Right lobe of liver (tissue), 6 donors: ENCODE measurements at regions not wholly inside any gene's neighbourhood (a gene's known extent, or its start where the extent isn't known, plus 50 kb on each side); places are given as distances from the start of the nearest gene placed in this dataset.
A peak's percentile ranks its signal among the peaks of the same experiment; 100 is the strongest.

Source experiments
- ATAC-seq, 4 donors: fragments of 200-7000 bp; cut with Tn5 transposase; one replicate each; pipeline ENCODE4 v1.9.1; 2020; ENCODE audit warnings: mild to moderate bottlenecking in 4 of 4, moderate library complexity in 4 of 4
- DNase-seq, 3 donors: peaks; one replicate each; pipeline ENCODE4 v3.0.0-alpha.2; 2020
- H3K27ac ChIP-seq, 3 donors: fragments of 200-600 bp; one replicate each; pipeline ENCODE4 v1.8.0; 2022
- H3K27me3 ChIP-seq, 2 donors: fragments of 200-600 bp; one replicate each; pipeline ENCODE4 v1.8.0; 2022
- H3K36me3 ChIP-seq, 4 donors: fragments of 200-600 bp; sonication (generic) in 1 of 4; one replicate each; pipeline versions ENCODE4 v1.5.1 to v1.8.0; 2017 to 2022; ENCODE audit warnings: control low read depth in 1 of 4
- H3K4me1 ChIP-seq, 4 donors: fragments of 200-600 bp; sonication (generic) in 1 of 4; one replicate each; pipeline versions ENCODE4 v1.5.1 to v1.8.0; 2017 to 2022; ENCODE audit warnings: control low read depth in 1 of 4
- H3K4me3 ChIP-seq, 3 donors: fragments of 200-600 bp; one replicate each; pipeline ENCODE4 v1.8.0; 2022
- H3K9me3 ChIP-seq, 4 donors: fragments of 200-600 bp; sonication (generic) in 1 of 4; one replicate each; pipeline versions ENCODE4 v1.5.1 to v1.8.0; 2017 to 2022; ENCODE audit warnings: control low read depth in 1 of 4
- POLR2A ChIP-seq: fragments of 450-650 bp; IDR thresholded peaks from one replicate; pipeline ENCODE4 v1.6.1; 2017; ENCODE audit warnings: antibody characterized with exemption, mild to moderate bottlenecking
- WGBS: methylation state at CpG from one replicate; pipeline ENCODE4 v1.1.6; 2018; ENCODE audit warnings: low coverage, low lambda C conversion rate; ENCODE audit not compliant: insufficient coverage; ENCODE audit errors: missing lambda C conversion rate; 5-methylcytosine and 5-hydroxymethylcytosine counted together
- intact Hi-C, 2 donors: fragments of 100-400 bp; cut with DNase I; formaldehyde crosslinking; loops; one replicate each; pipeline versions ENCODE4 v1.11.2 to v1.14.1; 2022
- TF ChIP-seq, protein P1 (sequence below), 4 donors: fragments of 200-600 bp in 3 of 4; fragments of 450-650 bp in 1 of 4; IDR thresholded peaks; one replicate each; pipeline versions ENCODE4 v1.5.1 to v1.8.0; 2016 to 2022; ENCODE audit warnings: antibody characterized with exemption in 4 of 4, mild to moderate bottlenecking in 2 of 4
- donor health status: DM: no; HTN: yes; CAD: no.
- donor health status: DM: no; HTN: no; CAD: no.
- donor health status: DM: no; HTN: no; CAD: no.
- donor health status: DM: no; HTN: yes; CAD: no.
- donor health status: DM: no; HTN: yes; CAD: no.

DNA sequence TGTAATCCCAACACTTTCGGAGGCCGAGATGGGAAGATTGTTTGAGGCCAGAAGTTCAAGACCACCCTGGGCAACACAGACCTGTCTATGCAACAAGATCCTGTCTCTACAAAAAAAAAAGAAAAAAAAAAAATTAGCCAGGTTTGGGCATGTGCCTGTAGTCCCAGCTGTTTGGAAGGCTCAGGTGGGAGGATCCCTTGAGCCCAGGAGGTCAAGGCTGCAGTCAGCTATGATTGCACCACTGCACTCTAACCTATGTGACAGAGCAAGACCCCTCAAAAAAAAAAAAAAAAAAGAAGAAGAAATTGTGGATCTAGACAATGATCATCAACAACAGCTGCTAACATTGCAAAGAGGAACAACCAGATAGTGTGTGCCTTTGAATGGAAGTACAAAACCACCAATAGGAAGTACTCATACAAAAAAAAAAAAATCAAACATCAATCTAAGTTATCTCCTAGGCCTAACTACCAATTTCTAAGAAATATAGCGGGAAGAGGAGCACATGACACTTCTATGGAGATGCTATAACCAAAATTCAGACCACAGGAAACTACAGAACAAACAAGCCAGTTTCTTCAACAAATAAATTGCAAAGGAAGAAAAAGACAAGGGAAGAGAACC is 258.7 kb downstream of the MRTFB start:
- Histone ChIP-seq H3K36me3 (peaks cover 0 to 4% (median 0%) of the 10 kb centered on the region in 4 donors), H3K4me3 (no peak overlapping the region), H3K27ac (no peak overlapping the region), H3K9me3 (no peaks in the 10 kb centered on the region), H3K4me1 (peaks cover 0 to 29% (median 10%) of the 10 kb centered on the region in 4 donors), H3K27me3 (no peaks in the 10 kb centered on the region)
- 86% methylated on average over 3 of the region's 3 CpGs for WGBS
- no peak for DNase-seq
- no peak for TF ChIP-seq POLR2A
- TF ChIP-seq, protein P1, sequence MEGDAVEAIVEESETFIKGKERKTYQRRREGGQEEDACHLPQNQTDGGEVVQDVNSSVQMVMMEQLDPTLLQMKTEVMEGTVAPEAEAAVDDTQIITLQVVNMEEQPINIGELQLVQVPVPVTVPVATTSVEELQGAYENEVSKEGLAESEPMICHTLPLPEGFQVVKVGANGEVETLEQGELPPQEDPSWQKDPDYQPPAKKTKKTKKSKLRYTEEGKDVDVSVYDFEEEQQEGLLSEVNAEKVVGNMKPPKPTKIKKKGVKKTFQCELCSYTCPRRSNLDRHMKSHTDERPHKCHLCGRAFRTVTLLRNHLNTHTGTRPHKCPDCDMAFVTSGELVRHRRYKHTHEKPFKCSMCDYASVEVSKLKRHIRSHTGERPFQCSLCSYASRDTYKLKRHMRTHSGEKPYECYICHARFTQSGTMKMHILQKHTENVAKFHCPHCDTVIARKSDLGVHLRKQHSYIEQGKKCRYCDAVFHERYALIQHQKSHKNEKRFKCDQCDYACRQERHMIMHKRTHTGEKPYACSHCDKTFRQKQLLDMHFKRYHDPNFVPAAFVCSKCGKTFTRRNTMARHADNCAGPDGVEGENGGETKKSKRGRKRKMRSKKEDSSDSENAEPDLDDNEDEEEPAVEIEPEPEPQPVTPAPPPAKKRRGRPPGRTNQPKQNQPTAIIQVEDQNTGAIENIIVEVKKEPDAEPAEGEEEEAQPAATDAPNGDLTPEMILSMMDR (IDR thresholded peaks at IDR 0.05) = no peak
- intact Hi-C loops = no loop called here
- peak in 1 of 4 donors; percentile 18 for ATAC-seq

DNA sequence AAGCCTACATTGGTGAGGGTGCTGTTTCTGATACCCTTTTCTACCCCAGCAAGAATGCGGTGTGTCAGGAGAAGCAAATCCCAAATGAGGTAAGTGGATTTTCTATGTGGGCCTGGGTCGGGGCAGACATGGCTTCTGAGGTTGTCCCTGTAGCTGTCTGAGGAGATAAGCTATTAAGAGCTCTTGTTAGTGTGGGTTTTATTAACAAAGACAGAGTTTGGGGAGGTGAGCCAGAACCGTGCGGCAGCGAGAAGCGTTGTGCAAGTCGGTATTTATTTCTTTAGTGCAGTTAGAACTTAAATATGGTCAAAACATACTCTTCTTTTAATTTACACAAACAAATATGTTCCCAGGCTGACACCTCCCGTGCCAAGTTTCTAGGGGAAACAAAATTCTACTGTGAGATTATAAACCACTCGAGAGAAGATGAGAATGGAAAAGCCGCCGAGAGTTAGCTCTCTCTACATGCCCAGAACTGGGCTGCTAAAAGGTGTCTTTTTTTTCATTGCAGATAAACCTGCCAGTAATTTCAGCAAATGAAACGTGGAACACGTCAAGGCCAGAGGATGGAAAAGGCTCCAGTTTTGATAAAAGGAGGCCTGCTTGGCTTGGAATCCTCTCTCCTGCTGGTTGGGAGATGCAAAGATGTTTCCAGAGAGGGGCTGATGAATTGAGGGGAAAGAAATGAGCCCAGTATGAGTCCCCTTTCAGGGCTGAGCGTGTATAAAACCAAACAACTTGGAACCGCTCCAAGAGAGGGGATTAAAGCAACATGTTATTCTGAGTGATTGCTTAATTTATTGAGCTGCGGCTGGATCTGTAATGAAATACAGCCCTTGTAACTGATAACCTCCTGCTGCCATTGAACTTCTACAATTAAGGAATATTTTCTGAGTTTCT is 254.6 kb downstream of the MRTFB start:
- peak; percentile 67 to 83 (median 74) for ATAC-seq
- no peak for TF ChIP-seq POLR2A
- TF ChIP-seq, protein P1 (IDR thresholded peaks at IDR 0.05) = no peak
- peaks cover 0 to 4% (median 0%) of the 10 kb centered on the region in 4 donors for H3K36me3 ChIP-seq
- 26% methylated on average over 15 of the region's 16 CpGs for WGBS
- no peak overlapping the region for H3K4me3 ChIP-seq
- no peak for DNase-seq
- H3K4me1 ChIP-seq = peaks cover 0 to 35% (median 11%) of the 10 kb centered on the region in 4 donors
- intact Hi-C loops = no loop called here
- H3K27me3 ChIP-seq = no peaks in the 10 kb centered on the region
- peak overlapping the region in 2 of 3 donors; percentile 3 to 41 for H3K27ac ChIP-seq
- H3K9me3 ChIP-seq = no peaks in the 10 kb centered on the region

DNA sequence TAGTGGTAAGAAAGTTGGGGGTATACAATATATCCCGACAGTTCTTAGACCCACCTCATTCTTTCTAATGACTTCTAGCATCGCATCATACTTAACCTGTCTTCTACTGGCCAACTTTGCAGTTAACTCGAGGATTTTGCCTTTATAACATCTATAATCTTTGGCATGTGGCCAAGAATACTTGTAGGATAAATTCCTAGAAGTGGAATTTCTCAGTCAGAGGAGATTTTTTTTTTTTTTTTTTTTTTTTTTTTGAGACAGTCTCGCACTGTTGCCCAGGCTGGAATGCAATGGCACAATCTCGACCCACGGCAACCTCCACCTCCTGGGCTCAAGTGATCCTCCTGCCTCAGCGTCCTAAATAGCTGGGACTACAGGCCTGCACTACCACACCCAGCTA is 253.5 kb downstream of the MRTFB start:
- no peak for ATAC-seq

DNA sequence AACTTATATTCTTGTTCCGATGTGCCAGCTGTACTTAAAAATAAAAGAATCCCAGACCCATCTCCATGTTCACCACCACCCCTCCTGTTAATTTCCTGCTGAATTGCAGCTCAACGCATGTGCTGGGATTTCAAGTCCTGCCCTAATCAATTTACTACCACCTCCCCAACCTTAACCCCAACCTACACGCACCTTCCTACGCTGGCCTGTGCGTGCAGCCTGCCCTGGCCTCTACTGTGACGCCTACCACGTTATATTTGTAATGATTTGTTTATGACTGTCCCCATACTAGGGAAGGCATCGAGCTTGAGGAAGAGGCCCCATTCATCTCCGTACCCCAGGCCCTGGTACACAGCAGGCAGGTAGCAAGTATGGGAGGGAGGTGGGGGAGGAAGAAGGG is 251.1 kb downstream of the MRTFB start:
- Histone ChIP-seq H3K27ac (no peak overlapping the region), H3K4me3 (no peak overlapping the region), H3K4me1 (peaks cover 0 to 45% (median 11%) of the 10 kb centered on the region in 4 donors), H3K36me3 (no peaks in the 10 kb centered on the region), H3K27me3 (no peaks in the 10 kb centered on the region), H3K9me3 (no peaks in the 10 kb centered on the region)
- 87% methylated on average over 7 of the region's 9 CpGs for WGBS
- no peak for ATAC-seq
- no peak for TF ChIP-seq POLR2A
- TF ChIP-seq, protein P1 (IDR thresholded peaks at IDR 0.05) = no peak
- intact Hi-C loops = no loop called here
- no peak for DNase-seq

More for the DNA sequence above, 253.5 kb downstream of the MRTFB start:
- H3K4me3 ChIP-seq = no peak overlapping the region
- no peak for TF ChIP-seq POLR2A
- TF ChIP-seq, protein P1 (IDR thresholded peaks at IDR 0.05) = no peak
- peaks cover 0 to 4% (median 0%) of the 10 kb centered on the region in 4 donors for H3K36me3 ChIP-seq
- peak overlapping the region in 1 of 3 donors; percentile 41 for H3K27ac ChIP-seq
- intact Hi-C loops = no loop called here
- DNase-seq = no peak
- H3K27me3 ChIP-seq = no peaks in the 10 kb centered on the region
- peaks cover 0 to 30% (median 11%) of the 10 kb centered on the region in 4 donors for H3K4me1 ChIP-seq
- no peaks in the 10 kb centered on the region for H3K9me3 ChIP-seq
- whole genome bisulfite sequencing = 78% methylated on average over 6 of the region's 7 CpGs
